Epithelial cell of proximal tubule (primary cell): ENCODE measurements at regions not wholly inside any gene's neighbourhood (a gene's known extent, or its start where the extent isn't known, plus 50 kb on each side); places are given as distances from the start of the nearest gene placed in this dataset.
"Not testable (repeated sequence)": the region's sequence is repeated elsewhere in the genome, so short reads cannot be mapped to it uniquely, and the experiment has no call there.

Experiments used
- DNase-seq: peaks from one replicate; pipeline ENCODE4 v3.0.0-alpha.2; 2011; ENCODE audit warnings: low read depth
- H3K4me3 ChIP-seq: 2 replicates; pipeline ENCODE4 v1.5.1; 2011; ENCODE audit warnings: low read depth, mild to moderate bottlenecking, low read length
- CTCF ChIP-seq: conservative IDR thresholded peaks from 2 replicates; pipeline ENCODE4 v1.5.1; 2012; ENCODE audit warnings: low read depth, mild to moderate bottlenecking, low read length

- no peak for DNase-seq
- TF ChIP-seq CTCF: no peak
- no peak overlapping the region for H3K4me3 ChIP-seq
These were observed 194.4 kb upstream of the RPL34 start for GRCh38 chr4:108425988-108426387.

- no peak overlapping the region for H3K4me3 ChIP-seq
- DNase-seq: no peak
- no peak for TF ChIP-seq CTCF
These were observed 202.5 kb upstream of the RPL34 start for GRCh38 chr4:108417923-108418322.

GRCh38 chr4:108416831-108417230 lies 203.5 kb upstream of the RPL34 start:
- DNase-seq: no peak
- no peak for TF ChIP-seq CTCF
- no peak overlapping the region for H3K4me3 ChIP-seq

GRCh38 chr4:108415389-108415788 lies 205.0 kb upstream of the RPL34 start:
- no peak overlapping the region for H3K4me3 ChIP-seq
- DNase-seq: no peak
- TF ChIP-seq CTCF: no peak

GRCh38 chr4:108411836-108412235 lies 208.5 kb upstream of the RPL34 start:
- TF ChIP-seq CTCF: no peak
- no peak for DNase-seq
- no peak overlapping the region for H3K4me3 ChIP-seq

GRCh38 chr4:108409691-108410090 lies 210.7 kb upstream of the RPL34 start:
- not testable (repeated sequence) for H3K4me3 ChIP-seq

GRCh38 chr4:108405586-108405985 lies 214.8 kb upstream of the RPL34 start:
- no peak for TF ChIP-seq CTCF
- no peak overlapping the region for H3K4me3 ChIP-seq
- no peak for DNase-seq

More at GRCh38 chr4:108409691-108410090, 210.7 kb upstream of the RPL34 start:
- DNase-seq: not testable (repeated sequence)

- no peak overlapping the region for H3K4me3 ChIP-seq
- no peak for TF ChIP-seq CTCF
- DNase-seq: no peak
These were observed 220.1 kb upstream of the RPL34 start for GRCh38 chr4:108400309-108400708.
